Fibroblast of mammary gland (primary cell): ENCODE measurements at regions not wholly inside any gene's neighbourhood (a gene's known extent, or its start where the extent isn't known, plus 50 kb on each side); places are given as distances from the start of the nearest gene placed in this dataset.

Experiments
- DNase-seq: peaks from one replicate; pipeline ENCODE4 v3.0.0-alpha.2; 2010; ENCODE audit warnings: low read depth
- H3K4me3 ChIP-seq: 2 replicates; pipeline ENCODE4 v1.5.1; 2011; ENCODE audit warnings: low read depth, mild to moderate bottlenecking, low read length, moderate library complexity; ENCODE audit not compliant: control insufficient read depth
- CTCF ChIP-seq: conservative IDR thresholded peaks from 2 replicates; pipeline ENCODE4 v1.5.1; 2011; ENCODE audit warnings: low read depth, low read length, inconsistent platforms; ENCODE audit not compliant: control insufficient read depth, insufficient read depth

GRCh38 chr7:148481971-148482626 is 108.5 kb upstream of the C7orf33 start:
- H3K4me3 ChIP-seq: no peak overlapping the region
- no peak for DNase-seq
- no peak for TF ChIP-seq CTCF

GRCh38 chr7:148483515-148484308 is 106.9 kb upstream of the C7orf33 start:
- no peak overlapping the region for H3K4me3 ChIP-seq
- DNase-seq: no peak
- TF ChIP-seq CTCF: no peak

- no peak for DNase-seq
- no peak for TF ChIP-seq CTCF
- H3K4me3 ChIP-seq: no peak overlapping the region
Observed at GRCh38 chr7:148484486-148484885, 106.1 kb upstream of the C7orf33 start.

GRCh38 chr7:148485618-148486017 is 104.9 kb upstream of the C7orf33 start:
- H3K4me3 ChIP-seq: no peak overlapping the region
- DNase-seq: peak; percentile 8
- TF ChIP-seq CTCF: peak; percentile 3

GRCh38 chr7:148486937-148487336 is 103.6 kb upstream of the C7orf33 start:
- no peak for TF ChIP-seq CTCF
- no peak overlapping the region for H3K4me3 ChIP-seq
- no peak for DNase-seq

GRCh38 chr7:148487912-148488311 is 102.7 kb upstream of the C7orf33 start:
- no peak for TF ChIP-seq CTCF
- H3K4me3 ChIP-seq: no peak overlapping the region
- no peak for DNase-seq
